ENCODE measurements at regions not wholly inside any gene's neighbourhood (a gene's known extent, or its start where the extent isn't known, plus 50 kb on each side); places are given as distances from the start of the nearest gene placed in this dataset.

DNA sequence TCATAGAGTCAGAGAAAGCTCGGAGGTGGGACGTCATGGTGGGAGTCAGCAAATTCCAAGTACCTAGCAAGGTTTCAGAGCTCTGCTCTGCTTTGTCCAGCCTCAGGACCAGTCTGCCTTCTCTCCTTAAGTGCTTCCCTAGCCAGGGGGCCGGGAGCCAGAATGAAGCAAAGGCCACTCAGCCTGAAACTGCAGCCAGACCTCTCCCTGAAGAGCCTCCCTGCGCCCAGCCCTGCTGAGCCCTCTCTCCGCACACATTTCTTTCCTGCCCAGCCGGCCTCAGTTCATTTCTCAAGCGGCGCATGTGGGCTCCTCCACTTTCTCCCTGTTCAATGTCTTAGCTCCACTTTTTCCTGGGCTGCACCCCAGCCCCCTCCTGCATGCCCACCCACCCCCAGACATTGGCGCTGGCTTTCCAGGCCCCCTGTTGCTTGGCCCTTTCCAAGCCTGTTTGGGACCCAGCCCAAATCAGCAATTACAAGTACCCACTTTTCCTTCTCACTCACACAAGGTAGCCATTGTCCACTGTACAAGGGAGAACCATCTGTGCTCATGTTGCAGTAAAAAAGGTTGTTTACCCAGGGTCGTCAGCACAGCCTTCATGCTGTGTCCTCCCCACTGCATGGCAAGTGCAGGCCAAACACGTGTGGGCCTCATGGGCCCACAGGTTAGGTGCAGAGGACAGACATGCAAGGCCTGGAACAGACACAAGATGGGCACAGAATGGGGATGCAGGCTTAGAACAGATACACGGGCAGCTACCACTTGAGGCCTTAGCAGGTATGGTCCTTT is 147.1 kb downstream of the MRPL14 start:
- DNase-seq = no peak

DNA sequence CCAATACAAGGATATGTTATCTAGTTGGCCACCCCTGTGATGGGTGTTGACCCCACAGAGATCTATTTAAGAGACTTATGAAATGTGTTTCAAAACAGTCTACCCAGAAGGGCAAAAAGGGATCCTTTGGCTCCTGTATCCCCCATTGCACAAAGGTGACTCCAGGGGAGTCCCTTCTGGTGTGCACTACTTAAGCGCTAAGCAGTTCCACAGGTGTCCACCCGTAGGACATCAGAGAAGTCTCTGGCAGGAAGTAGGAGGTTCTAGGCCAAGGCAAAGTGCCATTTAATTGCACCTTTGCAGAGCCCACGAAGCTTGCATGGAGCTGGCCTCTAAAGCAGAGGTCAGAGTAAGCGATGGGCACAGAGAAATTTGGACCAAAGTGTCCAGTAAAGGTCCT is 147.7 kb downstream of the MRPL14 start:
- DNase-seq = no peak

DNA sequence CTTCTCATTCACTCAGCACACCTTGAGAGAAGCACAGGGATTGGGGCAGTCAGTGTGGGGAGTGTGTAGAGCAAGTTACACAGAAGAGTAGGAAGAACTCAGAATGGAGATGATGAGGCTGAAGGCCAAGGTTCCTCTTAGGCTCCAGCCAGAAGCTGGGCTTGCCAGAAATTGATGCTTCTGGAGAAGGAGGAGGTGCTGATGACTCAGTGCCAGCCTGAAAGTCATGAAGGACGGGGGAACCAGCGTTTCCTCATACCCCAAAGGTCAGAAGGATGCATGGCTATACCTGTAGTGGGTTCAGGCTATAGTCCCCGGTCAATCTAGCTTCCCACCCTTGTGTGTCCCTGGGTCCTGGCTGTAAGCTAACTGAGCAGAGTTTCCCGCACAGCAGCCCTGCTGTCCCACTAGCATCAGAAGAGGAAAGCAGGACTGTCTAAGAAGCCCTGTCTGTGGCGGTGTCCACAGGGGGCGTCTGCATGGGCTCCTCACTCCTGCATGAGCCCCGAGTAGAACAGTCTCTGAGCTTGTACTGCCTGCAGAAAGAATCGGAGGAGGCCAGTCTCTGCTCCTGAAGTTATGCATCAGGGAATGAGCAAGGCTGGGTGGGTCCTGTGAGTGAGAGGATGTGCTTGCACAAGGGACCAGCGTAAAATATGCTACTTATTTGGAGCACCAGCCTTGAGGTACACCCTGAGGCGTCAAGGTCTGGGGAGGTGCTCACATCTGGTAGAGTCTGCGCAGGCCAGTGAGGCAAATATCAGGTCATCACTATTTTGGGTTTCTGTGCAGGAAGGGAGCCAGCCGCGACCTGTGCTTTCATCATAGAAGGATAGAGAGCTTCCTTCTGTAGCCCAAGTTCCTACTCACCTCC is 148.5 kb downstream of the MRPL14 start:
- DNase-seq = no peak

DNA sequence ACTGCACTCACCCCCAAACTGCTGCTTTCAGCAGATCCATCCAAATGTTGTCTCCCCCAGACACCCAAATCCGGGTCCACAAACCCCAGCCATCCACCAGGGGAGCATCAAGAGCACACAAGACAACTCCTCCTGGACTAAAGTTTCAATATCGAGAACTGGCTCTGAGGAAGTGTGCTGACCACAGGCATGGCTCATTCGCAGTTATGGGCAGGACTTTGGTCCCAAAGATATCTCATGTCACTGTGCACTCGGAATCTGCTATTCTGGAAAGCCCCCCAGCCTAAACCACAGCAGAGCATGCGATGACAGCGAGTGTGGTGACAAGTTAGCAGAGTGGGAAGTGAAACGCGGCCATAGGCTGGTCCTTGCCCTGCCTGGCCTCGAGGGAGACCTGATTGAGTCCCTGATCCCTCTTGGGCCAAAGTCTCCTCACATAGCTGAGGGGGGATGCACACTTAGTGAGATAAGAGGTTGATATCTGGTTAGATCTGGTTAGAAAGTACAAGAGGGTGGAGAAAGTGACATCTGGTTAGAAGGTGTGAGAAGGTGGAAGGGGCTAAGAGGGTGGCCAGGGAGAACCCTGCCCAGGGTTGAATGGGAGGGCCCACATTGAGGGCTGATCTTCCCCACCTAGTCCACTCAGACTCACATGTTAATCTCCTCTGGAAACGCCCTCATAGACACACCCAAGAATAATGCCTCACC is 149.7 kb downstream of the MRPL14 start:
- no peak for DNase-seq

DNA sequence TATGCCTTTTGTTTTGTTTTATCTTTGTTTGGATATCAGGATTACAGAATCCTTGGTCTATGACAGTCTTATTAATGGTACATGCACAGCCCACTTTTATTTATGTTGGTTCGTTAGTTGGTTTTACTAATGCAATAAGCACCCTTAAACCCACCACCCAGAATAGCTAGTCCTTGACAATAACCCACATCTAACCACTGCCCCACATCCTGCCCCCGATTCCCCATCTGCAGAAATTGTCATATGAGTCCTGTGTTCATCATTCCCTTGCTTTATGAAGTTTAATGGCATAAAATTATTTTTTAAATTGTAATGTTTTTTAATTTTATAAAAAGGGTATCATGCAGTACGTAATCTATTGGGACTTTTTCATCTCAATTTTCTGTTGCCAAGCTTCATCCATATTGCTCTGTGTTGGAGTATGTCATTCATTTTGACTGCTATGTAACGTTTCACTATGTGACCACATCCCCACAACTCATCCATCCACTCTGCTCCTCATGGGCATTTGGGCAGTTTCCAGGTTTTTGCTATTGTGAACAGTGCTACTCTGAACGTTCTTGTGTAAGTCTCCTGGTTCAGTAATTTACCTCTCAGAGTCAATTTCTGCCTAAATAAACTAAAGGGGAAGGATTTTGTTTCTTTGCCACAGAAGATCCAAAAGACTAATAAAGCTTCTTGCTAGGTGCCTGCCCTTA is 150.4 kb downstream of the MRPL14 start:
- DNase-seq = no peak

DNA sequence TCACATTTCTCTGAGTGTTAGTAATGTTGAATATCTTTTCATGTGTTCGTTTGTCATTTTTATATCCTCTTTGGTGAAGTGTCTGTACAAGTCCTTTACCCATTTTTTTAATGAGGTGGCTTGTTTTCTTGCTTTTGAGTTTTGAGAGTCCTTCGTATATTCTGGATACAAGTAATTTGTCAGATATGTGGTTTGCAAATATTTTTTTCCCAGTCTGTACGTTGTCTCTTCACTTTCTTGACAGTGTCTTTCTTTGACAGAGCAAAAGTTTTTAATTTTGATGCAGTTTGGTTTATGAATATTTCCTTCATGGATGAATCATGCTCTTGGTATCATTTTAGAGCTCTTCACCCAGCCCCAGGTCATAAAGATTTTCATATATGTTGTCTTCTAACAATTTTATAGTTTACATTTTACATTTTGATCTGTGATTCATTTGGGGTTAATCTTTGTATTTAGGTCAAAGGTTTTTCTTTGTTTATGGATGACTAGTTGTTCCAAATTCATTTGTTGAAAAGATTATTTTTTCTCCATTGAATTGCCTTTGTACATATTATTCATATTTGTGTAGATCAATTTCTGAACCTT is 152.5 kb downstream of the MRPL14 start:
- DNase-seq = no peak

DNA sequence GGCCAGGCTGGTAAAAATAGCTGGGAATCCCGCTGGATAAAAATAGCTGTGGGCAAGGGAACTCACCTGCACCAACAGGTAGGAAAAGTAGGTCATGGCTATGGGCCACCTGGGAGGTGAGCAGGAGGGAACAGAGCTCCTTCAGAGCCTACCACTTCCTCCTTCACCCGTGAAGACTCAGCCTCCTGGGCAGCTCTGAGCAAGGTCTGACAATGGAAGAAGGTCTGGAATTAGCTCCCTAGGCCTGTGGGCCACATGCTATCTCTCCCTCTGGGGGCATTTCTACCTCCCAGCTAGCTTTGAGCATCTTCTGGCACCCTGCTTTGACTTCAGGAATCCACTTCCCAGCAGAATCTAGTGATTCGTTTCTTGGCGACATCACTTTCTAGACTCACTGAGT is 153.9 kb downstream of the MRPL14 start:
- no peak for DNase-seq

DNA sequence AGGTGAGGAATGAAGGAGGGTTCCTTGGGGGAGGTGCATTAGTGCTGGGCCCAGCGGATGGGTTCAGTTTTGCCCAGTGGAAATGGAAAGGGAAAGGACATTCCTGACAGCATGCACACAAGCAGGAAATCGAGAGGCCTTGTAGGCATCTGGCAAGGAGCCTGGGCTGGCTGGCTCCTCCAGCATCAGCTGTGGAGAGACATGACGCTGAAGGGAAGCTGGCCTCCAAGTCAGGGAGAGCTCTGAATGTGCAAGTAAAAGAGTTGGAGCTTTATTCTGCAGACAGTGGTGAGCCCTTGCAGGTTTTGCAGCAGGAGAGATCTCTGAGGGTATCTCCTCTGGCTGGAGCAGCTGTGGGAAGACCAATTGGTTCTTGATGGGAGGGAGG is 154.3 kb downstream of the MRPL14 start:
- DNase-seq = no peak

DNA sequence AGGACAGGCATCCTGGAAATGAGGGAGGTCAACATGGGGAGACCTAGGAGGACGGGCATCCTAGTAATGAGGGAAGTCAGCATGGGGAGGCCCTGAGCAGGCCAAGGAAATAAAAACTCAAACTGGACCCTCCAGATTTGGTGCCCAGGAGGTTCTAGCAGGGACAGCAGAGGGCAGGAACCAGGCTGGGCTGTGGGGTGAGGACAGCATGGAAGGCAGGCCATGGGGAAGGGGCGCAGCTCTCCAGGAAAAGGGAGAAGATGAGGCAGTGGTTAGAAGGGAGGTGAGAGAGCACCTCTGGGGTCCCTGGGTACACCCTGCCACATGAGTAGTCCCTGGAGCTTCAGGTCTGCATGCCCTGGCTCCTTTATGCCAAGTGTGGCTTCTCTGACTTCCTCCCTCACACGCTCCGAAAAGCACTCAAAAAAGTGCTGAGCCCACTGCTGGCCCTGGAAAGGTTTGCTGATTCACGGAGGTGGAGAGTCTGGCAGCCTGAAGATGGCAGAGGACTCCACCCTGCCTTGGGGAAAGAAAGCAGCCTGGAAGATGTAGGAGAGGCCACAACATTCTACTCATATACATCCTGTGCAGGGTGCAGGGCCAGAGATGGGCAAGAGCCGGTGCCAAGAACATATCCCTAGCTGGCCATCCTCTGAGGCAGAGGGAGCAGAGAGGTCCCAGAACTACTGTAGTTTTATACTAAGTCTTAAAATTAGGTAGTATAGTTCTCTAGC is 154.9 kb downstream of the MRPL14 start:
- no peak for DNase-seq

DNA sequence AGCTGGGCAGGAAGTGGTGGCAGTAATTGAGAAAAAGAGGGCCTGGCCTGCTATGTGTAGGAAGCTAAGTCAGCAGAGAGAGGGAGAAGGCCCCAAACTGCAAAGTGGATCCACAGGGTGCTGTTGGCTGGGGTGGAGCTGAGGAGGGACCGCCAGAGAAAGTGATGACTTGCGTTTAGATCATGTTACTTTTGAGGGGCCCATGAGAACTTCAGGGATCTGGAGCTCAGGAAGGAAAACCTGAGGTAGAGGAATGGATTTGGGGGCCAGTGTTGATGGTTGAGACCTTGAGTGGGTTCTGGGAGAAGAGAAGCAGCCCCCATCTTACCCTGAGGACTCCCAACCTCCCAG is 155.5 kb downstream of the MRPL14 start:
- no peak for DNase-seq

DNA sequence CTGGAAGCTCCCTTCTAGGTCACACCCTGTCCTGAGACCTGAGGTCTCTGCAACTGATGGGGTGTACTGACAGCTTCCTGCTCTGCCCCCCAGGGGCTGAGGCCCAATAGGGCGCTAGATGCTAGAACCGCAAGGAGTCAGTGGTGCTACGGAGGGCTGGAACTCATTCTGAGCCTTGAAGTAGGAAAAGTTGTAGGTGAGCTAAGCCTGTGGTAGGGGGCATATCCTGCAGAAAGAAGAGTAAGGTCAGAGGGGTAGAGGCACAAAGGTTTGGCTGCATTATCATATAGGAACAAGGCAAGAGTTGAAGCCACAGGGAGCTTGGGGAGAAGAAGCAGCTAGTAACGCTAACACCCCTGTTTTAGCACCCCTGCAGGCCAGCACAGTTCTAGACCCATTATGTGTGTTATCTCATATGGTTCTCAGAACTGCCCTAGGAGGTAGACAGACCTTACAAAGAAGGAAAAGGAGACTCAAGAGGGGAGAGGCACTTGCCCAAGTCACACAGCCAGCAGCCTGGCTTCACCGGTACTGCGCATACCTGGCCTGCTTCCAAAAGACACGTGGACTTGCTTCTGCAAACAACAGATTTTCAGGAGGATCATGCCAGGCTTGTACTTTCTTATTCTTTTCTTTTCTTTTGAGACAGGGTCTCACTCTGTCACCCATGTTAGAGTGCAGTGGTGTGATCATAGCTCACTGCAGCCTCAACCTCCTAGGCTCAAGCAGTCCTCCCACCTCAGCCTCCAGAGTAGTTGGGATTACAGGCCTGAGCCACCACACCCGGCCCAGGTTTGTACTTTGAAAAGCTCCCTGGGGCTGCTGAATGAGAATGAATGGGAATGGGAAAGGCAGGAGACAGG is 156.1 kb downstream of the MRPL14 start:
- DNase-seq = no peak

DNA sequence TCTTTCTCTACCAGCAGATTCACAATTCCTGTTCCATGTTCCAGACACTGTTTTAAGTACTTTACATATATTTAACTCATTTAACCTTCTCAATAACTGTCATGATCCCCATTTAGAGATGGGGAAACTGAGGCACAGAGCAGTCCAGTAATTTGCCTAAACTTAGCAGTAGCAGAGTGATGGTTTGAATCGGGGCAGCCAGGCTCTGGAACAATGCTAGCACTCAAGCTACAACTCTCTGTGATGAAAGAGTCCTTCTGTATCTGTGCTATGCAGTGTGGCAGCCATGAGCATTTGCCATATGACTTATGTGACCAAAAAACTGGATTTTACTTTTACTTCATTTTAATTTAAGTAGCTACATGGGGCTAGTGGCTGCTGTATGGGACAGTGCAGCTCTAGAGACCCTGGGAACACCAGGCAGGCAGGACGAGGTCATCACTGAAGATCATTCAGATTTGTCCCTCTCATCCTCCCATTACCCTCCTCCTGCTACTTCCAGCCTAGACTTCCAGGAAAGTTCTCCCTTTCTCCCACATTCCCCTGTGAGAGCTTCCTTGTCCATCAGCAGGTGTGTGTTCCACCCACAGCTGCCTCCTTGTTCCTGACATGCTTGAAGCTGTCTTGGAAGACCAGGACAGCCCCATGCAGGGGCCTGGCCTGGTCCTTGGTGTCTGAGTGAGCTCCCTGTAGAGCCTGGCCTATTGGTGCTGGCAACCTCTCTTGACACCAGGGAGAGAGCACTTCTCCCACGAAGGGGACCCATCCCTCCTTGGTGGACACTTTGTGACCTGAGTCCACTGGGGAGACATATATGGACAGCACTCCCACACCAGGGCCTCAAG is 157.0 kb downstream of the MRPL14 start:
- DNase-seq = no peak

DNA sequence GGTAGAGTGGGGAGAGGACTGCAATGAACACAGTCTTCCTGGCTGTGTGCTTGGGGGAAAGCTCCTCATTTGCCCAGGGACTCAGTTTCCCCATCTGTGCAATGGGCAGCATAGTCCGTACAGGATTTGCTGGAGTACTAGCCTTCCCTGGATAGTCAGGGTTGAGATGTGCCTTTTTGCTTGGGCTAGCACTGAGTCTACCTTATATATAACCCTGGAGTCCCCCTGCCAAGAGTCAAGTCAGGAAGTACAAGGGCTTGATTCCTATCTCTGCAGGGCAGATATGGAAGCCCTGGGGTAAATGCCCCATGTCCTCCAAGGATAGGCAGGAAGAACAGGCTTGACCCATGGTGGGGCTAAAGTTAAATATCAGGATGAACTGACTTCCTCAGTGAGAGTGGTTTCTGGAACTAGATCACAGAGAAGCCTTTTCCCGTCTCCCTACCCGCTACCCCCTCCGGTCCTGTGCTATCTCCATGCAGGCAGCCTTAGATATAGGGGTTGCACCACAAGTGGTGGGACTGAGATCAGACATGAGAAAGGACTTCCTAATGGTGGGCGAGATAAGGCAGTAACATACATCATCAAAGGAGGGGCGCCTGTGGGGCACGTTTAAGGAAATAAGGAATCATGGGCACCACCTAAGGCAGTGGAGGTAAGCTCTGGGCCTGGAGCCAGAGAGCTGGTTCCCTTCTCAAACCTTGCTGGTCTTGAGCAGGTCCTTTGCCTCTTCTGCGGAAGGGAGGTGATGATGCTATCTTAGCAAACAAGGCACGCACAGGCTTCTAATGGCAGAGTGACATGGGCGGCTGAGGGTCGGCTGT is 157.9 kb downstream of the MRPL14 start:
- no peak for DNase-seq

DNA sequence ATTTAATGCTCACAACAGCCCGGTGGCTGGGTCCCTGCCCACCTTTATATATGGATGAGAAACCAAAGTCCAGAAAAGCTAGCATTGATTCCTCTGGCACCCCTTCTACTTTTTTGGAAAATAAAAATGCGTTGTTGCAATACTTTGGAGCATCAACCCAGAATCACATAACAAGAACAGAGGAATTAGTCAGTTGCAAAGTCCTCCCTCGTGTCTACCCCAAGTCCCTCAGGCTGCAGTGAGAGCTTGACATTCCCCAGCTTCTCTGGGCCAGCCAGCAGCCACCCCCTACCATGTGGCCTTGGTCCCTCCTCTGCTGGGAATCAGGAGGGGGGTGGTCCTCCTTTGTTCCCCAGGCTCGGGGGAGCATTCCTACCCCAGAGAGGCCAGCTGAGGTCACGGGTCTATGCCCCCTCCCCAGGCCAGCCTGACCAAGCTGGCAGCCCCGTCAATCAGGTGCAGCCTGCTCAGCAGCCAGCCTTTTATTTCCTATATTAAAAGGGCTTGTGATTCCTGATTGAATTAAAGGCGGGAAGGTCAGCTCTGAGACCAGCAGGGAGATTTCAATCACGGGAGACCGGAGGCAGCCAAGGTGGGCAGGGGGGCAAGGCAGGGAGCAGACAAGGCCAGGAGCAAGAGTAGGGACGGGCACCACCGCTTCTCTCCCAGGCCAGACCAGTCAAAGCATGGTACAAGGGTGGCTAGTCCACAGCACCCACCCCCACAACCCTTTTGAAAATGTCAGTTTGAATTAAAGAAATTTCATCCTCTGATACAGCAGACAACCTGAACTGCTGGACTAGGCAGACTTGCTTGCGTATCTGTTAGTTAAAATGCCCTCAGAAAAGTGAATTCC is 158.9 kb downstream of the MRPL14 start:
- no peak for DNase-seq

DNA sequence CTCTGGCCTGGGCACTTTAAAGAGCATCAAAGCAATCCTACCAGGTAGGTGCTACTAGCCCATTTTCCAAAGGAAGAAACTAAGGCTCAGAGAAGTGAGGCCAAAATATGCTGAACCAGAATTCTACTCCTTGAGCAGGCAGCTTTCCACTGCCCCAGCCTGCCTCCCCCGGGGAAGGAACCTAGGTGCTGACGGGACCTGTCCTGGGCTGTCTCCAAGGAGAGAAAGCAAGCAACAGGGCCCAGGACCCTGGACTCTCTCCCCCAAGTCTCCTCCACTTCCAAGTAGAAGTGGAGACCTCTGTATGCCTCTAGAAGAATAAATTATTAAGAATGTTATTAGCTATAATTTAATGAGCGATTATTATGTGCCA is 159.5 kb downstream of the MRPL14 start:
- DNase-seq = no peak

DNA sequence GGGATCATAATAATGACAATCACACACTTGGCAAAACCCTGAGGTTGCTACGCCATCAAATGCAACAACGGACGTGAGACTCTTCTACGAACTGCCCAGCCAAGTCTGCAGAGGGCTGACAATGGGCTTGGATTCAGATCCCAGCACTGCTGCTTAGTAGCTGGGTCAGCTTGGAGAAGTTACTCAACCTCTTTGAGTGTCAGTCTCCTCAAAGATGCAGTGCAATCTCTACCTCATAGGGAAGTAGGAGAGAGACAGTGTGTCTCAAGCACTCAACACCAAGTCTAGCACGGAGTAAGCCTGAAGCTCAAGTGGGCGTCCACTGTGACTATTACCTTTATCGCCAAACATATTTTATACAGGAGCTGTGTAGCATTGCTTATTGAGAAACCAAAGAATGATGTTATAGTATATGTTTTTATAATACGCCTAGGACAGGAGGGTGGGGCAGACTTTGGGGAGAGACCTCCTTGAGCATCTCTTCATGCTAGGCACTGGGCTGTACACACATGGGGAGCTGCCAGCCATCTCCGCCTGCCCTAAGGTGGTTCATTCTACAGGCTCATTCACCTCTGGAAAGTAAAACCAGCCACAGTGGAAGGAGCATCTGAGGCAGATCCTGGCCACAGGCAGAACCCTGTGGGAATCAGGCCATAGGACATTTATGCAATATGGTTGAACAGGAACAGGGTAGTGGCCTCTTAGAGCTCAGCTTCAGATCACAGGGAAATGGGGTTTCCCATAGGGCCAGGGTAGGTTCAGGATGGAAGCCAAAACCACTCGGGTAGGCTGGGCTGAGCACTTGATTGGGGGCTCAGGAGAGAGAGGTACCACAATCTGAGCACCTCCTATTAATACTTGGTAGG is 160.2 kb downstream of the MRPL14 start:
- DNase-seq = no peak

DNA sequence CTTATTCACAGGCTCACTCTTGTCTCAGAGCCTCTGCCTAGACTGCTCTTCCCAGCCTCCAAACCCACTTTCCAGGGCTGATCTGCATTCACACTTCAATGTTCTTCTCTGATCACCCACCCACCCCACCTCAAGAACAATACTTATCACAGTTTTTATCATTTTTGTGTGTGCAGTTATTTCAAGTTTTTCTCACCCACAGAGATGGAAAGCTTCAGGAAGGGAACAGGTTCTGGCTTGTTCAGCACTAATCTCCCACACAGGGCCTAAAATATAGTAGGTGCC is 160.9 kb downstream of the MRPL14 start:
- DNase-seq = no peak
